ENCODE measurements at regions not wholly inside any gene's neighbourhood (a gene's known extent, or its start where the extent isn't known, plus 50 kb on each side); places are given as distances from the start of the nearest gene placed in this dataset.

DNA sequence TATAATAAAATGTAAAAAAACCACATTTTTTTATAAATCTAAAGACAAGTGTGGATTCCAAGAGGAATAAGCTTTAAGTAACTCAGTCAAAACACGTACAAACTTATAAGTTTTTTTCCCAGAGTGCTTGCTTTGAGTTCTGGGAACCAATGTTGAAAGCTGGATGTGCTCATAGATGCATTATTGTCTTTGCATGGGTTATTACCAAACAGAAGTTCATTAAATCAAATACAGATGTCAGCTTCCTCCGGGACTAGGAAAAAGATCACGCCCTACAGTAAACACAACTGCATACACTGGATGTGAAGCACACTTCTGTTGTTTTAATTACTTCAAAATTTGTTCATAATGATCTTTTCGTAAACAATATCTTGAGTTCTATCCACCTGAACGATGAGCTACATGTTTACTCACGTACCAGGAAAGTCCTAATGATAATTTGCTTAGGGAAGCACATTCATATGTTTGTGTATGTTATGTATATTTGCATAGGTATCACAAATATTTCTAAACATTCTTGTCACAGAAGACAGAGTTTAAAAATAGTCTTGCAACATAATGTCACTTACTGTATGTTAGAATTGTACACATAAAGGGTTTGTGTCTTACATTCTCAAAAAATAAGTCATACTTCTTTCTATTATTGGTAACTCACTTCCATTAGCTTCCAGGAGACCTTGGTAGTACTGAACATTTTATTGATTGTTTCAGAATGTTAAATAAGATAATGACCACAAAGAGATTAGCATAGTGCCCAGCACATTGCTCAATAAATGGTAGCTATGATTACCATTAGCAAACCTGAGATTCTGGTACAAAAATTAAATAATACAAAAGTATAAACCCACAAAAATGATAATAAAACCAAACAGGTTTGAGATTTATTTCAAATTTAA, 427.4 kb downstream of the CETN3 start:
- no peak for DNase-seq

DNA sequence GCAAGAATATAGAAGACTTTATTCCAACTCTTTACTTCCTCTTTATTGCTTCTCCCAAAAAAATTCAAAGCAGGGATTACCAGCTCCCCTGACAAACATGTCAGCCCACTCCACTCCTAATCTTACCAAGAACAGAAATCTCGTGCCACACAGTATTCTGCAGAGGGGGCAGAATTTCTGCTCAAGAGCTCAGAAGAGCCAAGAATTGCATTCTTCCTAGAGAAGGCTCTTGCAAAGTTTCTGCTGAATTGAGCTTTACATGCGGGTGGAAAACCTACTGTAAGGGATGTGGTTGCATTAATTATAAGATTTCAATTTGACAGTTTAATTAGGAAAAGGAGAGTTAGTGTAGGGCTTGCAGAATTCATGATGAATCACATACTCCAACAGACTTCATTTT, 428.5 kb downstream of the CETN3 start:
- DNase-seq: no peak

DNA sequence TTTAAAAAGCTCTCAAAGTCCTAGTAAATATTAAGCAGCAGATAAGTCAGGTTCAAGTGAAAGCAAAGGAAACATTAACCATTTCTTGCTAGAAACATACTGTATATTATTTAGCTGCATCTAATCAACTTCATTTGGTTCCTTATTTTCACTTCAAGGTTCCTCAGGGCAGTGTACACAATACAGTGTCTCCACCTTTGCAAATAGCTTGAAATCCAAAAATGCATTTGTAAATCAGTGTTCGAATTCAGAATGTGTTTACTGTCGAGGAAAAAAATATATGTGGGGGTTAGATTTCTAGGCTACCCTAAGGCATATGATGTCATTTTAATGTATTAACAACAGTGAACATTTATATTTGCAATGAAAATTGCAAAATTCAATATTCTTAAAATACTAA, 436.0 kb downstream of the CETN3 start:
- no peak for DNase-seq

DNA sequence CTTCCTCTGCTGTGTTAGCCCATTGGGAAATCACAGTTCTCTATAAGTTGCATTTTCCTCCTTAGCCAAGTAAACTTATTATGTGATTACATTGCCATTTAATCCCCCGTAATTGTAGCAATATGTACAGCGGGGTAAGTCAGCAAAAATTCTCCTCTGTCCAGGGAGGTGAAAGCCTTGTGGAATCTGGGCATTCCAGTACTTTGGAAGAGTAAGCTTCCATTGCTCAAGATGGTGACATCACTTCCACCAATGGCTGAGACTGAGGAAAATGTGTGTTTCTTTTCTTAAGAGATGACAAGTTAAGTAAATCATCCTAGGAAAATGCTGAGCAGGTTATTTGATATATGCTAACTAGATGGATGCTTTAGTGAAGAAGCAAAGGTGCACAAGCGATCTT, 436.7 kb downstream of the CETN3 start:
- peak; percentile 73 for DNase-seq

DNA sequence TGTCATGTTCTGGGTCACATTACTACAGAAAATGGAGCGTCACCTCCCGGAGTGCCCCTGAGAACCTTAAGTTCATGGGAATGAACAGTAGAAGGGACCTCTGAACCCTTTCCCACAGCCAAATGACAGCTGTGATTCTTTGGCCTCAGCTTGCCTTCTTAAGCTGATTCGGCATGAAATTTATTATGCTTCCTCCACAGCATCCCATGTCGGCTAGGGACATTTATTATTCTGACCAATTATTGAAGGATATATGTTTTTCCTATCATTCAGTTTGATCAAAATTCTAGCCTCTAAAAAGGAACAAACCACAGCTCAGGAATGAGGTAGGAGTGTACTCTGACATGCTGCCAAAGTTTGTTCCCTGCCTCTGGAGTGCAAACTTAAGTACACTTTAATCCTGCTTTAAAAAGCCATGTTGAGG, 440.6 kb downstream of the CETN3 start:
- peak; percentile 49 for DNase-seq

DNA sequence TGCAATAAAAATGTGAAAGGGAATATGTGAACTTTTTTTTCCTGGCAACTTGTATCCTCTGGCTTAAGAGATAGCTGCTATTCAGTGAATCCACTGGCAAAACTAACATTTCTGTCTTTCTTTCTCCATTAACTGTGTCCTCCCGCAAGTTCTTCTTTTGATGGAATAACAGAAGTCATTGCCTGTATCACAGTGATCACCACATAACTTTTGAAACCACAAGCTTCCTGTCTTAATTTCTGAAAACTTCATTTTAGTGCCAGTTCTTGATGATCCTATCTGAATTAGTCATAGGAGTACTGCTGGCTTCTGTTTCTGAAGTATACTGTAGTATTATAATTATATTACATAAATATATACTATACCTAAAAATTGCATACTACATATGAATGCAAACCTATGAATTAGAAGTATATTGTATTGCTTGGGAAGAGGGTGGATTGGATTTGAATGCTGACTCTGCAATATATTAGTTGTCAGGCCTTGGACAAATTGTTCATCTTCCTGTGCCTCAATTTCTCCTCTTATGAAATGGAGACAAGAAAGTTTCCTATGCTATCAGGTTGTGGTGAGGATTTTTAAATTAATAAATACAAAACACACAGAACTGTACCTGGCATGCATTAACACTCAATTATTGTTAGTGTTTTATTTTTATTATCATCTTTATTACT, 441.6 kb downstream of the CETN3 start:
- peak; percentile 8 for DNase-seq

DNA sequence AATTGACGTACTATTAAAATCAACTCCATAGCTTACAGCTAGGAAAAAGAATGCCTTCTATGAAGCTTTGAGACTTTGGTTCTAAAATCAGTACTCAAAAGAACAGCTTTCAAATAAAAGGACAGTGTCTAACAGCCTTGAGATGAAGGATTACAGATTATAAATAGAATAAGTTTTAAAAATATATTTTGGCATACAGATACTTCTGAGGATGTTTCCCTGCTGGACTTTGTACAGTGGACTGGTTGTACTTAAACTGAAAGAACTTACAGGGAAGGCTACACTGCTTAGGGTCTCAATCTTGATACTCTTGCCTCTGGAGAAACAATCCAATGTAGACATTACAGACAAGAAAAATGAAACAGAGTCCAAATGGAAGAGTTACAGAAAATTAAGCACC, 452.7 kb downstream of the CETN3 start:
- DNase-seq: no peak

DNA sequence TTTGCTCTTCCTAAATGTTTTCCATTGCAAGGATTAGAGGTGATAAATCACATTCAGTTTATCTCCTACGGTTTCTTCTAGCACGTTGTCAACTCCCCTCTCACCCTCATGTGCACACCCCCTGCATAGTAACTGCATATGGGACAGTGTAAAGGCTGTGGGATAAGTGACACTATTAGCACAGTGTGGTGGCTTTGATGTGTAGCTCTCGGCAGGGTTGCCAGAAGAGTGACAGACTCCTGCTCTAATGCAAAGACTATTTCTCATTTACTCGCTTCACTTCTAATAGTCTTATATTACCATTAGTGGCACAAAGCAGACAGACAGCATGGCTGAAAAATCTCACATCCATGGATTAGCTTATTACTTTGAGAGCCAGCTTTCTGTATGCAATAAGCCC, 454.6 kb downstream of the CETN3 start:
- DNase-seq: no peak

DNA sequence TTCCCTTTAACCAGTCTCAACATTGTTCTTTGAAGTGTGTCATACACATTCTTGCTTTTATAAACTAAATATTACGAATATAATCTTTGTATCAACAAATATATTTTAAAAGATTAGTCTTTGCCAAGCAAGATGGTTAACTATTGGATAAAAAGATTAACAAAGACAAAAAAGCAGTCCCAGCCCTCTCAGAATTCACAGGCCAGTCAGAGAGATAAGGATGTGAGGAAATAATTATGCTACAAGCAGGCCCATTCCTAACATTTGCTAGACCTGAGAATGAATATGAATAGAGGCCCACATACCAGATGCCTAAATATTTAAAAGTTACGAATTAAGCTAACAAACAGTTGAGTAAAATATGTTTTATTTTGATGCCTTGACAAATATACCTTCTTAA, 457.7 kb downstream of the CETN3 start:
- DNase-seq: no peak

DNA sequence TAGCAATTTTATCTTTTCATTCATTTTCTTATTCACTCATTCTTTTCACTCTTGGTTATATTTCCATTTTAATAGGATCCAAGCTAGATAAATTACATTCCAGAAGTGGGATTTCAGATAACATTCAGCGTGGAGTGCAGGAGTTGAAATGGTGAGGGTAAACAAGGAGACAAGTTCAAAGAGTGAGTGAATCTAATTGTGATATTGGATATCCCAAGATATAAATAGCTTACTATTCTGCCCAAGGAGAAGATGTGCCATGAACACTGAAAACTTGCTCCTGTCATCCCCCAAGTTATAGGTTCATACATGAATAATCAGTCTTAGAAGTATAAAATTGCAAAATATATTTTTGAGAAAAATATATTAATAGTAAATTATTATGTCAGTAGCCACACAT, 459.3 kb downstream of the CETN3 start:
- no peak for DNase-seq

DNA sequence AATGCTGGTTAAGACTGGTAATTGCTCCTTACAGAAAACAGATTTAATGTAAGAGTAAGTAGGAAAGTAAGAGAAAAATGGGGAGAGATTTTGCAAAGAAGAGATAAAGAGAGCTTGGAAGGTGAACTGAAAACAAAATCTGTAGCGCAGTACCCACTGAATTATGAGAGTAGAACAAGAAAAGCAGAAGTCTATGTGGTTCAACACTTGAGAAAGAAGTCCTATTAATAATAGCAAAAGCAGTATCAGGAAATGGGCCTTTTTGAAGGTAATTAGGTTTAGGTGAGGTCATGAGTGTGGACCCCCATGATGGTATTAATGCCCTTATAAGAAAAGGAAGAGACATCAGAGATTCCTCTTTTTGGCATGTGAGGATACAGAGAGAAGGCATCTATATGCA, 460.6 kb downstream of the CETN3 start:
- DNase-seq: no peak

DNA sequence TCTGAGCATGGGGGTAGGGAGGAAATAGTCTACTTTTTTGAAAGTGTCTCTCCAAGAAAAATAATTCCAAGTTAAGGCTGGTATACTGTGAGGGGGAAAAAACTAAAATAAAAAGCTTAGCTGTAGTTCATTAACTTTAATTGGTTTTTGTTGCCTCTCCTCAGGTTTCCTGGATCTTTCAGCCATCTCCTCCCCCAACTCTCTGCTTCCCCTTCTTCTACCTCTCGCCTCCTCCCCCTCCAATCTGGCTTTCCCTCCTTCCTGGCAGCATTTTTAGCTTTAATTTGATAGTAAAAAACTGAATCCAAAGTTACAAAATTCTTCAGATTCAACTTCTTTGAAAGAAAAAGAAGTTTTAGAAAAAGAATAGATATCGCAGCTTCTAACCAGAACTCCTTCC, 462.6 kb downstream of the CETN3 start:
- no peak for DNase-seq

DNA sequence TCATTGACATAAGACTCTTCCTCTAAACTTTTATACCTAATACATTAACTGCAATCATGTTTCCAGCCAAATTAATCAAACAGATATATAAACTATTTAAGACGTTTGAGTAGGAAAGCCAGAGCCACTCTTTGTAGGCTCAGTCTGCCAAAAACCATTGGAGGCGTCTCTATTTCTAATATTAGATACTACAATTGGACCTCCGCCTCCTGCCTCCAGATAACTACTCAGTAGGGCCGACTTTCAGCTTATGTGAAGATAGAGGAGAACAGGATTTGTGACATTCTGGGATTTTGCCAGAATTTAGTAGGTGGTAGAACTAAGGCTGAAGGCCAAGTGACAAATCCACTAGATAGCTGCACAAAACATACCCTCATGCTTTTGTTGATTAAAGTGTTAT, 463.0 kb downstream of the CETN3 start:
- no peak for DNase-seq

DNA sequence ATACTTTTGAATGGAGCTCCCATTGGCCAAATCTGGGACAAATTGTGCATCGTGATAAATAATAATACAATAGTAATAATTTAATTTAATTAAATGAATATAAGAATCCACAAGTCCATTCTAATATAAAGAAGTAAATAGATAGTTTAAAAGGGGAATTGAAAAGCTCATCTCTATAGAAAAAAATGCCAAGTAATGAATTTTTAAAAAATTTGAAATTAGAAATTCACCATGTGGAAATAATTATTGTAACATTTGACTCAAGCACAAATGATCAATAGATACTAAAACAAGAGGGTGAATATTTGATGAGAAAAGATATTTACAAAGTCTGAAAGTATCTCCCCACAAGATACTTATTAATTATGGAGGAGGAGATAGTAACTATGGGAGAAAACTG, 467.4 kb downstream of the CETN3 start:
- no peak for DNase-seq

DNA sequence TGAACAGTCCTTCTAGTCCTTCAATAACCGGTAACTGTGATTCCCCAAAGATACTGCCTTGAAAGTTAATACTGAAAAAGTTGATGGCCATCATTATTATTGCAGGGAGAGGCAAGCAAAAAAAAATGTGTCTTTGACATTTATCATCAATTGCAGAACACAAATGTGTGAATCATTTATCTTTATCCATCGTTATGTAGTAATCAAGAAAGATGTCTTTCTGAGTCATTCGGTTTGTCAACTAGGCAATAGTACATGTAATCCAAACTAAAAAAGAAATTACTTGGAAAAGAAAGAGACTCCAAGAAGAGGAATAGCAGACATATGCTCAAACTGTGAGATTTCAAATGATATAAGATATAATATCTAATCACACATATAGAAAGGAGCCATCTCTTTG, 473.0 kb downstream of the CETN3 start:
- no peak for DNase-seq

DNA sequence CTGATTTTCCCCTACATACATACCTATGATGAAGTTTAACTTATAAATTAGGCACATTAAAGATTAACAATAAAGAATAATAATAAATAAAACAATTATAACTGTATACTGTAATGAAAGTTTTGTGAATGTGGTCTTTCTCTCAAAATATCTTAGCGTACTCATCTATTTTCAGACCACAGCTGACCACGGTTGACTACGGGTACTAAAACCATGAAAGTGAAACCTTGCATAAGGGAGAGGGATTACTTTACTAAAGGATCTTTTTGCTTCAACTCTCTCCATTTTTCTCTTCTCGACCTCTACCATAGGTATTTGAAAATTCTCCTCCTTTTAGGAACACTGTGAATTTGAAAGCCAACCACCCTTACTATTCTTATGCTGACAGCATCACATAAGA, 475.5 kb downstream of the CETN3 start:
- no peak for DNase-seq

DNA sequence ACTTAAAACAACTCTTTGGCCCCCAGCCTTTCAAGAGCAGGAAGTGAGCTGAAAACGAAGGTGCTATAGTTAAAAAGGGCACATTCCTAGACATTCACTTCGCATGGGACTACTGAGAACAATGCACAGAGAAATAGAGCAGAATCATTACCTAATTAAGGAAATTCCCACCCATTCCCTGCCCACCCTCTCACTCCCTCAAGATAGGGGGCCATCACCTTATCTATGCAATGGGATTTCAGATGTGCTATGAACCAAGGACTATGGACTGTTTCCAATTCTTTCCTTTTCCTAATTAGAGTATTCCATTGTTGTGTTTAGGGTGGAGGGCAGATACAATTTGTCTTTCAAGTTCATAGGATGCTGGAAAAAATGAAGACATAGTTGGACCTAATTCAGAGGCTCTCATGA, 476.8 kb downstream of the CETN3 start:
- DNase-seq: no peak

DNA sequence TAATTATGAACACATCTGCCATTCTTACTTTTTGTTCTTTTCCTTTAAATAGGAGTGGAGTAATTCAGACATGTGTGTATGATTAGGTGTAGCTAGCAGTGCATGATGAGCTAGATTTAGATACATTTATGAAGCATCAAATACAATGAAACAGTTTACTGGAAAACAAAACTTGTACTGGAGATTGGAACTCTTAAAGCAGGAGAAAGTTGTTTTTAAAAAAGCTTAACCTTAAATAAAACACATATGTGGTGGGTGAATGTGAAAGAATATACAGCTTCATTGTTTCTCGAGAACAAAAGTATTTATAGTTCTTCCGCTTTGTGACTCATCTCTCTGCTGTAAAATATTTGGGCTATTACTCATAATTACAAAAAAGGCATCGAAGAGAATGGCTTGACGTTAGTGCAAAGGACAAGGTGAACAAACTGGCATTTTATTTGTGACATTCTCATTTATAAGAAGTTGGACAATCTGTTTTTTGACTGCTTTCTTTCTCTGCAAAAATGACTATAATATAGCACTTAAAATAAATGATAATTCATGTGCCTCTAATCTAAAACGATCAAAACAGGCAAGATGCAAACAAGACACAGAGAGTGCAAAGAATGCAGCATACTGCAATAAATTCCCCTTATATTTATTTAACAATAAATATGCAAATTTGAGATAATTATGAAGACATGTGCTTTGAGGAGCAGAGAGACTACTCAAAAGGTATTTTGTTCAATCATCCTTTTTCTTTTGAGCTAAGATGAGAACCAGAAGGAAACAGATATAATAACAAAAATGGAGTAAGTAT, 478.8 kb downstream of the CETN3 start:
- peak; percentile 49 for DNase-seq

DNA sequence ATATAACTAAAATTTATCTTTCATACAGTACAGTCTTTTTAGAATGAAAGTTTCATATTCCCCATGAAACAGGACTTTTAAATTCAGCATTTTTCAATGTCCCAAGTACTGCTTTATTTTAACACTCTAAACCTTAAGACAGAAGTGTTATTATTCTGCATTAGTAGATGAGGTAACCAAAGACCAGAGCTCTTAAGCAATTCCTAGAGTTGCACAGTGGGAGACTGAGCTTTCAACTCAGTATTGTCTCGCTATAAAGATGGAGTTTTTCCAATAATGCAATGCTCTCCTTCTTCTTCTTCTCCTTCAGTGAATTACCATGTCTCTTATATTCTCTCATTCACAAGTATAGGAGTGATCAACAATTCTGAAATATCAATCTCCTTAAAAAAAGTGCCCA, 479.7 kb downstream of the CETN3 start:
- DNase-seq: no peak

DNA sequence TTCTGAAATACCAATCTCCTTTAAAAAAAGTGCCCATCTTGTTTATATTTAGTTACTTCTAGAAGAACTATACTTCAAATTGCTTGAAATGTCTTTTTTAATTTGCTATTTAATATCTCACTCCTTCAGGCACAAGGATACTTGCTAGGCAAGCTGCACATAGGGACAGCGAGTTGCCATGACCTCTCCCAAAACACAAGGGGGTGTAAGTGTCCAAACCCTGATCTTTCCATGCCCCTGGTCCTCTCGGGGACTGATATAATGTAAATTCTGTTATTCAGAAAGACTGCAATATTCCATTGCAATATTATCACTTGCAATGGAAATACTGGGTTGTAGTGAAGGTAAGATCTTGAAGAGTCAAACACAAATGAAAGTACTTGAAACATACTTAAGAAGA, 480.4 kb downstream of the CETN3 start:
- no peak for DNase-seq

DNA sequence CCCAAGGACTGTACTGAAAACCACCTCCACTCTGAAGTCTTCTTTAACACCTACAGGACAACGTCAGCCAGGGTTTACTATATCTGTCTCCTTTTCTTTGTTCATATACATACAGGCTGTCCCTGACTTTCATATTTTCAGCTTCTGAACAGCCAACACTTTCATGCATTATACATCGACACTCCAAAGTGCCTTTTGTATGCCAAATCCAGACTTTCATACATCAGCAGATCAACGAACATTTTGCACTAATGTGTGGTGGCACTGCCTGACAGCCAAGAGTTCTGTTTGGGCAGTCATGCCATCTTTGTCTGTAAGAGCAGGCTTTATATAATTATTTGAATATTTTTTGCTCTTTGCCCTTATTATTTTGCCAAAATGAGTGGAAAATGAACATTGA, 487.4 kb downstream of the CETN3 start:
- DNase-seq: no peak

DNA sequence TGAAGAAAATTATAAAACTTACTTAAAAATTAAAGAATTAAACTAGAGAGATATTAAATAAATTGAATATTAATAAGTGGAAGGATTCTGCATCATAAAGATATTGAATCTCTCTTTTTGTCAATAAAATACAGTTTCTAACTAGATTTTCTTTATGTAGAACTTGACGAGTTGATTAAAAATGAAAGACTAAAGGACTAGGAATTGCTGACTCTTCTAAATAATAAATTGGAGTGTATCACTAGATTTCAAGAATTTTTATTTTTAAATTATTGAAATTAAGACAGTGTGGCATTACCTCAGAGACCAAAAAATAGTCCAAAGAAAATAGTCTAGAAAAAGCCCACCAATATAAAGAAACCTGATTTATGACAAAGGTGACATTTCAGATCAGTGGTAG, 492.4 kb downstream of the CETN3 start:
- DNase-seq: no peak

DNA sequence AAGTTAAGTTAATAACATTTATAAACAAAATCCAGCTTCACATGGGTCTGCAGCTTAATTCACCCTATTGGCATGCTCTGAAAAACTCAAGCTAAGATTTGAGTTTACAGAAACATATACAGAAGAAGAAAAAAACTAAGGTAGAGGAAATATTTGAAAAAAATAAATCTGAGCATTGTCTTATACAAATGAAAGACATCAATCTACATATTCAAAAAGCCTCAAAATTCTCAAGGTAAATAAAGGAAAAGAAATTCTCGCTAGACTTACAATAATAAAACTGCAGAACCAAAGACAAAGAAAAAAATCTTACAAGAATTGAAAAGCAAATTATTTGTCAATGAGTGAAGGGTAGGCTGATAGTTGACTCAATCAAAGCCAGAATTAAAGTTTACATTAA, 493.4 kb downstream of the CETN3 start:
- no peak for DNase-seq

DNA sequence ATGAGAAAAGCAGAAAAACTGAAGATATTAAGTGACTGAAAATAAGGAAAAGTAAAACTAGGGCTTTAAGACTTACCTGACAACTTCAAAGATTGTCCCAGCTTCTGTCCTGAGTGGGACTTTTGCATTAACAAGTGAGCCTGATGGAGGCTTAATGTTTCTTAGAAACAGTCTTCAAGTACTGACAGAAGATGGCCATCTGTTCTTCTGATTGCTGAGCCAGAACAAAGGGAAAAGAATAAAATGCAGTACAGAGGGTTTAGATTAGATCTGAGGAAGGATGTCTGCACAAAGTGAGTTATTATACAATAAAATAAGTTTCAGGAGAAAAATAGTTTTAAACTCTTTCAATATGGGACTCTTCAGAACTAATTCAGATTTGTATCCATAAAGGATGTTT, 500.7 kb downstream of the CETN3 start:
- DNase-seq: no peak

Measured in NCI-H226 (cell line).